ENCODE measurements at regions not wholly inside any gene's neighbourhood (a gene's known extent, or its start where the extent isn't known, plus 50 kb on each side); places are given as distances from the start of the nearest gene placed in this dataset.

DNA sequence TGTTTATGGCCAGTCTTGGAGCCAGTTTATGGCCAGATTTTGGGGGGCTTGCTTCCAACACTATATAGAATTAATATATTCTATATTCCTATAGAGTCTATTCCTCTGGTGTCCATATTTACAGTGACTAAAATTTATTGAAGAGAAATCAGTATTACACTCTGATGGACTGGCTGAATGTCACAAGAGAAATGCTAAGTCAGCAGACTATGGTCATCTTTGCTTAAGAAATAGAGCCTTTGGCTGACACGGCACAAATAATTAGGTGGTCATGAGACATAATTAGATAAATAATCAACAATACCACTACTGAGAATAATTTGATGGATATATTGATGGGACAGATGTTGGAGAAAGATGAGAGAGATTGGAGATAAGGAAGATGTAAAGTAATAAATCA, 272.9 kb downstream of the SLITRK5 start:
- WGBS (ENCODE audit: insufficient coverage, low coverage, low lambda C conversion rate, missing lambda C conversion rate): 71% methylated on average over 1 of the region's 1 CpG
- Histone ChIP-seq H3K9me3 (no peaks in the 10 kb centered on the region), H3K27me3 (no peaks in the 10 kb centered on the region), H3K4me1 (no peaks in the 10 kb centered on the region), H3K4me3 (no peak overlapping the region), H3K36me3 (no peaks in the 10 kb centered on the region), H3K27ac (no peak overlapping the region)
- TF ChIP-seq POLR2A (IDR thresholded peaks at IDR 0.05): no peak
- TF ChIP-seq, protein P1, sequence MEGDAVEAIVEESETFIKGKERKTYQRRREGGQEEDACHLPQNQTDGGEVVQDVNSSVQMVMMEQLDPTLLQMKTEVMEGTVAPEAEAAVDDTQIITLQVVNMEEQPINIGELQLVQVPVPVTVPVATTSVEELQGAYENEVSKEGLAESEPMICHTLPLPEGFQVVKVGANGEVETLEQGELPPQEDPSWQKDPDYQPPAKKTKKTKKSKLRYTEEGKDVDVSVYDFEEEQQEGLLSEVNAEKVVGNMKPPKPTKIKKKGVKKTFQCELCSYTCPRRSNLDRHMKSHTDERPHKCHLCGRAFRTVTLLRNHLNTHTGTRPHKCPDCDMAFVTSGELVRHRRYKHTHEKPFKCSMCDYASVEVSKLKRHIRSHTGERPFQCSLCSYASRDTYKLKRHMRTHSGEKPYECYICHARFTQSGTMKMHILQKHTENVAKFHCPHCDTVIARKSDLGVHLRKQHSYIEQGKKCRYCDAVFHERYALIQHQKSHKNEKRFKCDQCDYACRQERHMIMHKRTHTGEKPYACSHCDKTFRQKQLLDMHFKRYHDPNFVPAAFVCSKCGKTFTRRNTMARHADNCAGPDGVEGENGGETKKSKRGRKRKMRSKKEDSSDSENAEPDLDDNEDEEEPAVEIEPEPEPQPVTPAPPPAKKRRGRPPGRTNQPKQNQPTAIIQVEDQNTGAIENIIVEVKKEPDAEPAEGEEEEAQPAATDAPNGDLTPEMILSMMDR (IDR thresholded peaks at IDR 0.05): no peak
- intact Hi-C loops (cut with DNase I): no loop called here
- DNase-seq (no peak), ATAC-seq (no peak)

DNA sequence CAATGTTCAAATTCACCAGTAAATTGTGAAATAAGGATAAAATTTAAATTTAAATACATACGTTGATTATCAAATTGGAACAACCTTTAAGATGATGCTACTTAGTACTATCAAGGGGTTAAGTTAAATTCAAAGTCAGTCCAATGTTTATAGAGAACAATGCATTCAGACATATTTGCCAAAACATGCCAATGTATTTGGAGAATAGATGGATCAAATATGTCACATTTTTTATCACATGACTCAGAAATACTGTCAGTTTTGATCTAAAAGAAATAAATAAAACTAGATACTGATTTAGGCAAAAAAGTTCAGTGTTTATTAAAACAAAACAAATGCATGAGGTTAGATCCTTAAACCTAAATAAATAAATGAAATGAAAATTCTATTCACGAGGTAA, 281.2 kb downstream of the SLITRK5 start:
- WGBS (ENCODE audit: insufficient coverage, low coverage, low lambda C conversion rate, missing lambda C conversion rate): 37% methylated on average over 2 of the region's 2 CpGs
- no peak for TF ChIP-seq POLR2A (IDR thresholded peaks at IDR 0.05)
- TF ChIP-seq, protein P1 (IDR thresholded peaks at IDR 0.05): no peak
- DNase-seq: no peak
- H3K4me1 ChIP-seq: no peaks in the 10 kb centered on the region
- intact Hi-C loops (cut with DNase I): no loop called here
- H3K9me3 ChIP-seq: no peaks in the 10 kb centered on the region
- no peak overlapping the region for H3K27ac ChIP-seq
- no peaks in the 10 kb centered on the region for H3K27me3 ChIP-seq
- no peak overlapping the region for H3K4me3 ChIP-seq
- H3K36me3 ChIP-seq: no peaks in the 10 kb centered on the region
- no peak for ATAC-seq

DNA sequence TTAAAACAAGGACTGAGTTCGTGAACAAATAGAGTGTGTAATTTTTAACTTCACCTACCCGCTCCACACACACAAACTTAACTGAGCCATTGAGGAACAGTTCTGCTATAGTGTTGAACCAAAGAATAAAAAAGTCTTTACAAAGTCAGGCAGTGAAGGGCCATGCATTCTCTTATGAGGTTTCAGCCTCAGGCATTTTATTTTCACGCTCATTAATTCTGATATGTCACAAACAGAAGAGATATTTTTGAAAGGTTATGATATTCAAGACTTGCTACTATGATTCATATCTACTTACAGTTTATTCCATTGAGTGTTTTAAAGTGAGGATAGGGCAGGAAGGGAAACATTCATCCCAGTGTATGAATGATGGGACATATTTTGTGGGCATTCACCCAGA, 282.2 kb downstream of the SLITRK5 start:
- ATAC-seq (no peak), DNase-seq (no peak)
- 51% methylated on average over 3 of the region's 3 CpGs for WGBS (ENCODE audit: insufficient coverage, low coverage, low lambda C conversion rate, missing lambda C conversion rate)
- intact Hi-C loops (cut with DNase I): no loop called here
- TF ChIP-seq, protein P1 (IDR thresholded peaks at IDR 0.05): no peak
- no peak for TF ChIP-seq POLR2A (IDR thresholded peaks at IDR 0.05)
- H3K27ac ChIP-seq: no peak overlapping the region
- H3K36me3 ChIP-seq: no peaks in the 10 kb centered on the region
- no peak overlapping the region for H3K4me3 ChIP-seq
- H3K9me3 ChIP-seq: no peaks in the 10 kb centered on the region
- no peaks in the 10 kb centered on the region for H3K27me3 ChIP-seq
- H3K4me1 ChIP-seq: no peaks in the 10 kb centered on the region

DNA sequence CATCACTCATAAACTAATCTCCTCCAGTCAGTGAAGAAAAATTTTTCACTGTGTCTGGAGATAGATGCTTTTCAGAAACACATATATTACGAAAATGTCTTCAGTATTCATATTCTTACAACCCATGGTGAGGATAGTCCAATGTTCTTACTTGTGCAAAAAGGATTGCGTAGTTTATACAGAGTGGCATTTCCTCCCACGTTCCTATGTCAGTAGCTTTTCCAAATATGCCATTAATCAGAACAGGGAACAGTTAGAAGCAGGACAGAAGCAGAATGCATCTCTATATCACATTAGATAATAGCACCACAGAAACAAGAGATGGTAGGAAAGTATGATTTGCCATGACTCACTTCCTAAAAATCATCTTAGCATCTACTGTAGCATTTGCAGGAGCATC, 282.9 kb downstream of the SLITRK5 start:
- Histone ChIP-seq H3K27ac (no peak overlapping the region), H3K9me3 (no peaks in the 10 kb centered on the region), H3K4me1 (no peaks in the 10 kb centered on the region), H3K27me3 (no peaks in the 10 kb centered on the region), H3K4me3 (no peak overlapping the region), H3K36me3 (no peaks in the 10 kb centered on the region)
- 48% methylated on average over 3 of the region's 3 CpGs for WGBS (ENCODE audit: insufficient coverage, low coverage, low lambda C conversion rate, missing lambda C conversion rate)
- TF ChIP-seq POLR2A (IDR thresholded peaks at IDR 0.05): no peak
- TF ChIP-seq, protein P1 (IDR thresholded peaks at IDR 0.05): no peak
- intact Hi-C loops (cut with DNase I): no loop called here
- no peak for DNase-seq
- ATAC-seq: no peak

DNA sequence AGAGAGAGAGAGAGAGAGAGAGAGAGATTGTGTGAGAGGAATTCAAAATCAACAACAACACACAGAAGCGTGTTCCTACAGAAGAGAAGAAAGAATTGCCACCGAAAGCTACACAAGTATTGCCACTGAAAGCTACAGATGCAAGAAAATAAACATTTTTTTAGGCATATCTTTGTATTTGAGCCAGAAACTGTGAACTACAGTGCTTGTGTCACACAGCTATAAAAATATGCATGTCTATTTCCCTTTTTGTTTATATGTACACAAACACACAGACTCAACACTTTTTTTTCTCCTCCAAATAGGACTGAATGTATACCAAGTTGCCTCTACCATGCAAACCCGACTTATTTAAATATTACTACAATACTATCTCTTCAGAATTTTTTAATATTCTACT, 290.4 kb downstream of the SLITRK5 start:
- Histone ChIP-seq H3K9me3 (no peaks in the 10 kb centered on the region), H3K36me3 (no peaks in the 10 kb centered on the region), H3K27ac (no peak overlapping the region), H3K27me3 (no peaks in the 10 kb centered on the region), H3K4me3 (no peak overlapping the region), H3K4me1 (no peaks in the 10 kb centered on the region)
- ATAC-seq: no peak
- WGBS (ENCODE audit: insufficient coverage, low coverage, low lambda C conversion rate, missing lambda C conversion rate): 64% methylated on average over 3 of the region's 3 CpGs
- intact Hi-C loops (cut with DNase I): no loop called here
- TF ChIP-seq POLR2A (IDR thresholded peaks at IDR 0.05): no peak
- TF ChIP-seq, protein P1 (IDR thresholded peaks at IDR 0.05): no peak
- DNase-seq: no peak
